BJ (cell line): ENCODE measurements at regions not wholly inside any gene's neighbourhood (a gene's known extent, or its start where the extent isn't known, plus 50 kb on each side); places are given as distances from the start of the nearest gene placed in this dataset.
"Not testable (repeated sequence)": the region's sequence is repeated elsewhere in the genome, so short reads cannot be mapped to it uniquely, and the experiment has no call there.

Source experiments
- CTCF ChIA-PET: fragments of 350-600 bp; formaldehyde crosslinking; extraction: SDS; loops from one replicate; lab custom pipeline; 2021; ENCODE audit warnings: antibody characterized with exemption, inconsistent platforms; lab: Yijun Ruan, JAX
- POLR2A ChIA-PET: fragments of 300-600 bp; sonication (Branson Sonifier 250); formaldehyde crosslinking; extraction: SDS; loops from one replicate; lab custom pipeline; 2021; ENCODE audit warnings: antibody characterized with exemption; lab: Charles Lee
- DNase-seq: peaks from one replicate; pipeline ENCODE4 v3.0.0-alpha.2; 2011; ENCODE audit warnings: low read depth
- H3K27me3 ChIP-seq: 2 replicates; pipeline ENCODE4 v1.6.0; 2011; ENCODE audit warnings: low read length; ENCODE audit not compliant: control insufficient read depth, insufficient read depth
- H3K36me3 ChIP-seq: 2 replicates; pipeline ENCODE4 v1.5.1; 2011; ENCODE audit warnings: low read length; ENCODE audit not compliant: control insufficient read depth, insufficient read depth
- H3K4me3 ChIP-seq: 2 replicates; pipeline ENCODE4 v1.5.1; 2011; ENCODE audit warnings: low read depth, mild to moderate bottlenecking, control low read depth, low read length
- TF ChIP-seq, protein P1 (sequence below): IDR thresholded peaks from 2 replicates; pipeline ENCODE4 v1.5.1; 2011; ENCODE audit warnings: low read depth, mild to moderate bottlenecking, control low read depth, inconsistent platforms, low read length, moderate library complexity; ENCODE audit not compliant: insufficient read depth

DNA sequence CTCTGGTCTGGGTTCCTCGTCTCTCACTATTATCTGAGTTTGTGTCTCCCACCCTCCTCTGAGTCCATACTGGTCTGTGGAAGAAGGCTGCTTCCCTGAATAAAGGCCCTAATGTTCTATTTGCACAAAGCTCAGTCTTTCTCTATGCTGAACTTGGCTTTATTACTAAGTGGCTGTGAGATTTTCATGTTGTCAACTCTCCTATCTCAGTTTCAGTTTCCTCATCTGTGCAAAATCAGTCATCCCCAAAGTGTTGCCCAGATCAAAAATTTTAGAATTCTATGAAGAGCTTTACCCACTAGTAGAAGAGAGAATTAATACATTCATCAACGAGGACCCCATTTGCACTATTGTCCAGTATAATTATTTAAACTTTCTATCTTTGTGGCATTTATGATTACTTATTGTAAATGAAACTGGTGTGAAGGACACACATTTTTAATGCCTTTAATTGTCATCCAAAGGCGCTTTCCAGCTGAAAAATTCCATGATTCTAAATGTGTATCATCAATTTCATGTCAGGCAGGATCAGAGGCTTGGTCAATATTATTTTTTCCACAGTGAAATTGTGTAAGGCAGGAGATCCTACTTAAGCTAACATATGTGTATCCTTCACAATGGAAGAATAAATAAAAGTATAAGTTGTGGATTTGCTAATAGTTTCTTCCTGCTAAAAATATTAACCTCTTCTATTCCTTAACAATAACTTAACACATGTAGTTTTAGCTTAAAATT, 79.1 kb upstream of the EEA1 start:
- Histone ChIP-seq H3K27me3 (no peaks in the 10 kb centered on the region), H3K4me3 (no peak overlapping the region), H3K36me3 (no peaks in the 10 kb centered on the region)
- no peak for DNase-seq
- CTCF ChIA-PET: interaction anchor here (1.1 to 2.4 kb wide), 5 partner anchors 12 to 389 kb away, joined by 4 to 7 read pairs (median 4); no protein-coding TSS in a partner anchor
- TF ChIP-seq, protein P1, sequence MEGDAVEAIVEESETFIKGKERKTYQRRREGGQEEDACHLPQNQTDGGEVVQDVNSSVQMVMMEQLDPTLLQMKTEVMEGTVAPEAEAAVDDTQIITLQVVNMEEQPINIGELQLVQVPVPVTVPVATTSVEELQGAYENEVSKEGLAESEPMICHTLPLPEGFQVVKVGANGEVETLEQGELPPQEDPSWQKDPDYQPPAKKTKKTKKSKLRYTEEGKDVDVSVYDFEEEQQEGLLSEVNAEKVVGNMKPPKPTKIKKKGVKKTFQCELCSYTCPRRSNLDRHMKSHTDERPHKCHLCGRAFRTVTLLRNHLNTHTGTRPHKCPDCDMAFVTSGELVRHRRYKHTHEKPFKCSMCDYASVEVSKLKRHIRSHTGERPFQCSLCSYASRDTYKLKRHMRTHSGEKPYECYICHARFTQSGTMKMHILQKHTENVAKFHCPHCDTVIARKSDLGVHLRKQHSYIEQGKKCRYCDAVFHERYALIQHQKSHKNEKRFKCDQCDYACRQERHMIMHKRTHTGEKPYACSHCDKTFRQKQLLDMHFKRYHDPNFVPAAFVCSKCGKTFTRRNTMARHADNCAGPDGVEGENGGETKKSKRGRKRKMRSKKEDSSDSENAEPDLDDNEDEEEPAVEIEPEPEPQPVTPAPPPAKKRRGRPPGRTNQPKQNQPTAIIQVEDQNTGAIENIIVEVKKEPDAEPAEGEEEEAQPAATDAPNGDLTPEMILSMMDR: no peak
- POLR2A ChIA-PET: no interaction called here

DNA sequence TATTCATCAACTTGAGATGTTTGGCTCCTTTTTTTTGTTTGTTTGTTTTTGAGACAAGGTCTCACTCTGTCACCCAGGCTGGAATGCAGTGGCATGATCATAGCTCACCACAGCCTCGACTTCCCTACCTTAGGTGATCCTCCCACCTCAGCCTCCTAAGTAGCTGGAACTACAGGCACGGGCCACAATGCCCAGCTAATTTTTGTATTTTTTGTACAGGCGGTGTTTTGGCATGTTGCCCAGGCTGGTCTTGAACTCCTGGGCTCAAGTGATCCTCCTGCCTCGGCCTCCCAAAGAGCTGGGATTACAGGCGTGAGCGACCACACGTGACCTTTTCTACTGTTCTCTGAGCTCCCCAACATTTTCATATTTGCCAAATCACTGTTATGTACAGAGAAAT, 79.8 kb upstream of the EEA1 start:
- CTCF ChIA-PET: interaction anchor here (1.0 to 1.9 kb wide), 6 partner anchors 10 to 389 kb away, joined by 3 to 6 read pairs (median 4); no protein-coding TSS in a partner anchor
- DNase-seq, POLR2A ChIA-PET, H3K36me3 ChIP-seq, H3K27me3 ChIP-seq, H3K4me3 ChIP-seq: not testable (repeated sequence)

DNA sequence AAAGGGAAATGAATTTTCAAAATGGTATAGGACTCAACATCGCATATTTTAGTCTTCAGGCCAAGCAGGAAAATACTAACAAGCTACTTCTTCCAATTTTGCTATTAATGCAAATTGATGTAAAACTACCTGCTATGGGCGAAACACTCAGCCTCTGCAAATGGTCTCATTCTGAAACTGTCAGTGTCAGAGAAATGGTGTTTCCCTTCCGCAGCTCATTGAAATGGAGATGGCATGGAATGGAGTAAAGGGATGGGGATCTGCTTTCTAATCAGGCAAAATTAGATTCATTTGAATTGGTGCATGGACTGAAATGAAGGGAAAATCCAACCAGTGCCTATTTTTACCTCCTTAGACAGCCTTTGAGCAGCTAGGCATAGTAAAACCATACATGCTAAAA, 80.4 kb upstream of the EEA1 start:
- H3K36me3 ChIP-seq: no peaks in the 10 kb centered on the region
- ChIA-PET POLR2A (no interaction called here), CTCF (interaction anchor here (1.0 to 1.9 kb wide), 6 partner anchors 8 to 388 kb away, joined by 3 to 6 read pairs (median 4); no protein-coding TSS in a partner anchor)
- DNase-seq: no peak
- TF ChIP-seq, protein P1: no peak
- no peaks in the 10 kb centered on the region for H3K27me3 ChIP-seq
- no peak overlapping the region for H3K4me3 ChIP-seq

DNA sequence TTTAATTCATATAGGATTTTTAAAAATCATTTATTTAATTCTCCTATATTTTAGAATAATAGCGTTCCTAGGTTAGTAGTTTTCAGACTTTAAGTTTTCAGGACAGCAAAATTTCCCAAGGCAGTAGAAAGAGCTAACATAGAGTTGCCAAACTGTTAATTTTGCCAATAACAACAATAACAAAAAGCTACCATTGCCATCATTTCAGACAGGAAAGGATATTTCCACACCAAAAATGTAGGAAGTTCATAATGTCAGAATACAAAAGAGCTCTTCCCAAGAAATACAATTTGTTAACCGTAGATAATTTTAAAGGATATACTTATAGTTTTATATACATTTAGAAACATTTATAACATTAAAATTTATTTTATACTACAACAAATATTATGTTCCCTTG, 81.4 kb upstream of the EEA1 start:
- TF ChIP-seq, protein P1: no peak
- DNase-seq: no peak
- H3K27me3 ChIP-seq: no peaks in the 10 kb centered on the region
- H3K36me3 ChIP-seq: no peaks in the 10 kb centered on the region
- CTCF ChIA-PET: interaction anchor here (1.1 to 1.9 kb wide), 3 partner anchors 9 to 409 kb away, joined by 3 to 6 read pairs (median 4); no protein-coding TSS in a partner anchor
- POLR2A ChIA-PET: no interaction called here
- H3K4me3 ChIP-seq: no peak overlapping the region

DNA sequence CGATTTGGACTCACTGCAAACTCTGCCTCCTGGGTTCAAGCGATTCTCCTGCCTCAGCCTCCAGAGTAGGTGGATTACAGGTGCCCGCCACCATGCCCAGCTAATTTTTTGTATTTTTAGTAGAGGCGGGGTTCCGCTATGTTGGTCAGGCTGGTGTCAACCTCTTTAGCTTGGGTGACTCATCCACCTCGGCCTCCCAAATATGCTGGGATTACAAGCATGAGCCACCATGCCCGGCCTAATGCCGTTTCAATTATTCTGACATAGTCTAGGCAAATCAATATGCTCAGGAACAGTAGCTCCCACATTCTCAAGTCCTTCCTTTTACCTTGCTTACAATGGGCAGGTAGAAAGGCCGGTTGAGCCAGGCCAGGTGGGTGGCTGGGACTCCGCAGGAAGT, 82.0 kb upstream of the EEA1 start:
- no peaks in the 10 kb centered on the region for H3K36me3 ChIP-seq
- CTCF ChIA-PET: interaction anchor here (1.3 kb wide), 1 partner anchor 409 kb away, joined by 6 read pairs; no protein-coding TSS in a partner anchor

More for the DNA sequence above, 82.0 kb upstream of the EEA1 start:
- TF ChIP-seq, protein P1: no peak
- DNase-seq: no peak
- POLR2A ChIA-PET: no interaction called here
- H3K27me3 ChIP-seq: no peaks in the 10 kb centered on the region
- no peak overlapping the region for H3K4me3 ChIP-seq
